Peyer's patch (tissue), 4 donors: ENCODE measurements at regions not wholly inside any gene's neighbourhood (a gene's known extent, or its start where the extent isn't known, plus 50 kb on each side); places are given as distances from the start of the nearest gene placed in this dataset.

Experiments
- DNase-seq, 3 donors: peaks; one replicate each; pipeline ENCODE4 v3.0.0-alpha.2; 2017 to 2019
- H3K27ac ChIP-seq, 4 donors: fragments of 200-600 bp; sonication (generic); one replicate each; pipeline ENCODE4 v1.5.1; 2016 to 2019
- H3K27me3 ChIP-seq, 2 donors: fragments of 200-600 bp; sonication (generic); one replicate each; pipeline ENCODE4 v1.5.1; 2019
- H3K36me3 ChIP-seq, 3 donors: fragments of 200-600 bp; sonication (generic); one replicate each; pipeline ENCODE4 v1.5.1; 2016 to 2019
- H3K4me1 ChIP-seq, 4 donors: fragments of 200-600 bp; sonication (generic); one replicate each; pipeline ENCODE4 v1.5.1; 2016 to 2019
- H3K4me3 ChIP-seq, 4 donors: fragments of 200-600 bp; sonication (generic); 1 replicate in 3 of 4; 2 replicates in 1 of 4; pipeline ENCODE4 v1.5.1; 2016 to 2019; ENCODE audit warnings: mild to moderate bottlenecking in 1 of 4
- H3K9me3 ChIP-seq, 4 donors: fragments of 200-600 bp; sonication (generic); one replicate each; pipeline ENCODE4 v1.5.1; 2016 to 2019; ENCODE audit warnings: mild to moderate bottlenecking in 1 of 4
- POLR2A ChIP-seq, 2 donors: fragments of 450-650 bp; IDR thresholded peaks; one replicate each; pipeline ENCODE4 v1.5.1; 2017; ENCODE audit warnings: antibody characterized with exemption in 2 of 2, mild to moderate bottlenecking in 2 of 2, moderate library complexity in 2 of 2
- TF ChIP-seq, protein P1 (sequence below), 6 experiments: fragments of 450-650 bp in 4 of 6; fragments of 200-600 bp in 2 of 6; sonication (generic) in 1 of 6; IDR thresholded peaks; one replicate each; pipeline ENCODE4 v1.5.1; 2017 to 2019; ENCODE audit warnings: antibody characterized with exemption in 6 of 6, mild to moderate bottlenecking in 3 of 6, moderate library complexity in 1 of 6

DNA sequence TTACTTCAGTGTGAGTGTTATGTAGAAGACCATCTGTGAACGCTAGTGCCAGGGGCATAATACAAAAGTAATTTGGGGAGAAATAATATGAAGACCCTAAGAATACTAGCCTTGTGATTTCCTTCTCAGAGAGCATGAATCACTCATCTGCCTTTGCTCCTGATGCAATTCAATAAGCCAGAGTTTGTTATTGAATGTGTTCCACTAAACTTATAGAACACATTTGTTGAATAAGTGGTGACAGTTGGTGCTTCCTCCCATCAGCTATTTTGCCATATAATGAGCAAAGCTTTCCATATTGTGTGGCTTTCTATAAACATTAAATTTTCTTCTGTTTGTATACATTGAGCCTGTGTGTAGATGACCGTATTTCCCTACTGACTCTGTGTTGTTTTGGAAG is 136.4 kb upstream of the QRFPR start:
- Histone ChIP-seq H3K9me3 (no peaks in the 10 kb centered on the region), H3K4me3 (no peak overlapping the region), H3K4me1 (no peaks in the 10 kb centered on the region), H3K27ac (no peak overlapping the region), H3K36me3 (no peaks in the 10 kb centered on the region), H3K27me3 (no peaks in the 10 kb centered on the region)
- TF ChIP-seq, protein P1, sequence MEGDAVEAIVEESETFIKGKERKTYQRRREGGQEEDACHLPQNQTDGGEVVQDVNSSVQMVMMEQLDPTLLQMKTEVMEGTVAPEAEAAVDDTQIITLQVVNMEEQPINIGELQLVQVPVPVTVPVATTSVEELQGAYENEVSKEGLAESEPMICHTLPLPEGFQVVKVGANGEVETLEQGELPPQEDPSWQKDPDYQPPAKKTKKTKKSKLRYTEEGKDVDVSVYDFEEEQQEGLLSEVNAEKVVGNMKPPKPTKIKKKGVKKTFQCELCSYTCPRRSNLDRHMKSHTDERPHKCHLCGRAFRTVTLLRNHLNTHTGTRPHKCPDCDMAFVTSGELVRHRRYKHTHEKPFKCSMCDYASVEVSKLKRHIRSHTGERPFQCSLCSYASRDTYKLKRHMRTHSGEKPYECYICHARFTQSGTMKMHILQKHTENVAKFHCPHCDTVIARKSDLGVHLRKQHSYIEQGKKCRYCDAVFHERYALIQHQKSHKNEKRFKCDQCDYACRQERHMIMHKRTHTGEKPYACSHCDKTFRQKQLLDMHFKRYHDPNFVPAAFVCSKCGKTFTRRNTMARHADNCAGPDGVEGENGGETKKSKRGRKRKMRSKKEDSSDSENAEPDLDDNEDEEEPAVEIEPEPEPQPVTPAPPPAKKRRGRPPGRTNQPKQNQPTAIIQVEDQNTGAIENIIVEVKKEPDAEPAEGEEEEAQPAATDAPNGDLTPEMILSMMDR (IDR thresholded peaks at IDR 0.05), result no peak
- TF ChIP-seq POLR2A (IDR thresholded peaks at IDR 0.05), result no peak
- DNase-seq, result no peak

DNA sequence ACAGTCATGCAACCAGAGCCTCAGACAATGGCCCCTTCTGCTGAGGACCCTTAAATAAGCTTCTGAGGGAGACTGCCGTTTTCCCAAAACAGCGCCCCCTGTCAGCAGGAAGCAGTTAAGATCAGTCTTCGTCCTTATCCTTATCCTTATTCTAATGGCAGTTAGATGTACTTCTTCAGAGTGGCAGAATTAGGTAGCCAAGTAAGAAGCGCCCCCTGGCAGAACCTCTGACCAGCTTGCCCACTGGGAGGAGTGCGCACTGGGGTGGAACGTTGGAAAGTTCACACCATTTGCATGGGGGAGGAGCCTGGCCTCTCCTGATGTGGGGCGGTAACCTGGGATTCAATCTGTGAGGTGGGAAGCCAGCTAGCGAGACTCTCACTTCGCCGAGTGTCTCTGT is 133.6 kb upstream of the QRFPR start:
- no peaks in the 10 kb centered on the region for H3K36me3 ChIP-seq
- H3K27me3 ChIP-seq, result no peaks in the 10 kb centered on the region
- no peaks in the 10 kb centered on the region for H3K4me1 ChIP-seq
- TF ChIP-seq POLR2A (IDR thresholded peaks at IDR 0.05), result no peak
- TF ChIP-seq, protein P1 (IDR thresholded peaks at IDR 0.05), result no peak
- H3K4me3 ChIP-seq, result no peak overlapping the region
- H3K27ac ChIP-seq, result no peak overlapping the region
- no peaks in the 10 kb centered on the region for H3K9me3 ChIP-seq
- no peak for DNase-seq

GRCh38 chr4:121510341-121510874 is 129.6 kb upstream of the QRFPR start:
- Histone ChIP-seq H3K27ac (no peak overlapping the region), H3K9me3 (no peaks in the 10 kb centered on the region), H3K4me1 (no peaks in the 10 kb centered on the region), H3K27me3 (no peaks in the 10 kb centered on the region), H3K36me3 (no peaks in the 10 kb centered on the region), H3K4me3 (no peak overlapping the region)
- no peak for DNase-seq
- no peak for TF ChIP-seq POLR2A (IDR thresholded peaks at IDR 0.05)
- TF ChIP-seq, protein P1 (IDR thresholded peaks at IDR 0.05), result no peak

DNA sequence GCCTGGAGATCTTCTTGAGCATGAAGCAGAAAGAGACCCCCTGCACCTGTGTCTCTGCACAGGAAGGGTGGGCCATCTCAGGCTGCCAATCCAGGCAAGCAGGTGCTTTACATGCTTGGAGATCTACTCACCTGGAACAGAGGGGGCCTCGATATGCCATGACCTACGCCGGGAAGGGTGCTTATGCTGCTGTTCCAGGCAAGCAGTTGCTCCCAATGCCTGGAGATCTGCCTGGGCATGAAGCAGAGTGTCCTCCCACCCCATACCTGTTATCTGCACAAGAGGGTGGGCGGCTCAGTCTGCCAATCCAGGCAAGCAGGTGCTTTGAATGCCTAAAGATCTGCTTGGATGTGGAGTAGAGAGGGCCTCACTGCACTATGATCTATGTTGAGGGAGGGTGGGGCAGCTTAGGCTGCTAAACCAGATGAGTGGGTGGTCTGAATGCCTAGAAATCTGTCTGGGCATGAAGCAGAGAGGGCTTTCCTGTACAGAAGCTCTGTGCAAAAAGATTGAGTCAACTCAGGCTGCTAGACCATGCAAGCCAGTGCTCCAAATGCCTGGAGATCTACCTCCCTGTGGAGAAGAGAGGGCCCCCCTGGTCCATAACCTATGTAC is 104.5 kb upstream of the QRFPR start:
- Histone ChIP-seq H3K36me3 (no peaks in the 10 kb centered on the region), H3K9me3 (no peaks in the 10 kb centered on the region), H3K4me1 (no peaks in the 10 kb centered on the region), H3K4me3 (no peak overlapping the region), H3K27me3 (no peaks in the 10 kb centered on the region), H3K27ac (no peak overlapping the region)
- no peak for DNase-seq
- TF ChIP-seq, protein P1 (IDR thresholded peaks at IDR 0.05), result no peak
- no peak for TF ChIP-seq POLR2A (IDR thresholded peaks at IDR 0.05)

GRCh38 chr4:121484633-121485032 is 103.8 kb upstream of the QRFPR start:
- H3K27ac ChIP-seq, result no peak overlapping the region
- no peak overlapping the region for H3K4me3 ChIP-seq
- no peaks in the 10 kb centered on the region for H3K36me3 ChIP-seq
- DNase-seq, result no peak
- H3K9me3 ChIP-seq, result no peaks in the 10 kb centered on the region
- H3K4me1 ChIP-seq, result no peaks in the 10 kb centered on the region
- TF ChIP-seq, protein P1 (IDR thresholded peaks at IDR 0.05), result peak in 4 of 6 experiments; percentile 32 to 57 (median 49)
- TF ChIP-seq POLR2A (IDR thresholded peaks at IDR 0.05), result no peak
- no peaks in the 10 kb centered on the region for H3K27me3 ChIP-seq
